SK-N-SH (cell line): ENCODE measurements at regions not wholly inside any gene's neighbourhood (a gene's known extent, or its start where the extent isn't known, plus 50 kb on each side); places are given as distances from the start of the nearest gene placed in this dataset.

ENCODE experiments used
- POLR2AphosphoS5 ChIP-seq: IDR thresholded peaks from 2 replicates; pipeline ENCODE4 v1.6.1; 2012; ENCODE audit warnings: low read depth, low read length
- SMC3 ChIP-seq: IDR thresholded peaks from 2 replicates; pipeline ENCODE4 v1.6.1; 2012; ENCODE audit warnings: low read depth, low read length, improper control_type of control experiment

DNA sequence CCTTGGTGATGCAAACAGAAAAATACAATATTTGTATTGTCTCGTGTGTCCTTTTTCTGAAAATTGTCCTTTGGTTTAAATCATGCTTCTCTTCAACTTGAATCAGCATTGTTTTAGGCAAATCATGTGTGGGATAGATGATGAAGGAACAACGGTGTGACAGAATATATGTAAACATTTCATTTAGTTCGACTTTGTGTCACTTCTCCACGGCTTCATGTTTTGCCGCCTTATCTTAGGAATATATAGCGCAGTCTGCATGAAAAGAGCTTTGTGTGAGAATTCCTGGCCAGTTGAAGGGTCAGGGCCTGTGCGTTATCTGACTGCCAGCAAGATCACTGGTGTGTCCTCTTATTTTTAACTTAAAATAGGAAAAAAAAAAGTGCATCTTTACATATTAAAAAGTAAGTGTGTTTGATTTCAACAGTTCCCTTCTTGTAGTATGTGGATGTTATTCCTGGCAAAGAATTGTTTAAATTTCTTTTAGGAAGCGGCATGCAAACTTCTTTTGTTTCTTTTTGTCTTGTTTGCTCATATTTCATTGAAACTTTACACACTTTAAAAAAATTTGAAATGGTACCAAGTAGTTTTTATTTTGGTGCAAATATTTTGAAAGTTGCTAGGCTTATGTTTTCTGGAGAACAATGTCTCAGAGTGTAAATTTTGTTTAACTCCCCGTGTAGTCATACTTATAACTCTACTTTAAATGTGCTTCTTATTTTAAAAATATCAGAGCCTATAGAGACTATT lies 465.2 kb downstream of the USP25 start:
- TF ChIP-seq SMC3 (no peak), POLR2AphosphoS5 (no peak)
